HG02973 (cell line): ENCODE measurements at regions not wholly inside any gene's neighbourhood (a gene's known extent, or its start where the extent isn't known, plus 50 kb on each side); places are given as distances from the start of the nearest gene placed in this dataset.

ENCODE experiments used
- ATAC-seq: cut with Tn5 transposase; IDR thresholded peaks from one replicate; pipeline ENCODE4 v1.9.1; 2021; ENCODE audit warnings: moderate library complexity; ENCODE audit not compliant: unreplicated experiment

- ATAC-seq, result no peak
These were observed 675.7 kb upstream of the FTMT start for GRCh38 chr5:121175986-121176385.

GRCh38 chr5:121182788-121183490 is 668.7 kb upstream of the FTMT start:
- ATAC-seq, result no peak

GRCh38 chr5:121188849-121189248 is 662.8 kb upstream of the FTMT start:
- no peak for ATAC-seq

GRCh38 chr5:121189342-121190305 is 662.1 kb upstream of the FTMT start:
- no peak for ATAC-seq

- no peak for ATAC-seq
These were observed 652.3 kb upstream of the FTMT start for GRCh38 chr5:121199216-121199999.

GRCh38 chr5:121218086-121218485 is 633.6 kb upstream of the FTMT start:
- no peak for ATAC-seq

GRCh38 chr5:121221483-121221882 is 630.2 kb upstream of the FTMT start:
- ATAC-seq, result no peak

- ATAC-seq, result no peak
These were observed 624.9 kb upstream of the FTMT start for GRCh38 chr5:121226765-121227164.

GRCh38 chr5:121239951-121240350 is 611.7 kb upstream of the FTMT start:
- no peak for ATAC-seq

GRCh38 chr5:121246971-121247370 is 604.7 kb upstream of the FTMT start:
- ATAC-seq, result no peak

- no peak for ATAC-seq
These were observed 599.7 kb upstream of the FTMT start for GRCh38 chr5:121251954-121252353.

GRCh38 chr5:121257621-121258020 is 594.1 kb upstream of the FTMT start:
- ATAC-seq, result no peak

GRCh38 chr5:121263456-121263855 is 588.2 kb upstream of the FTMT start:
- no peak for ATAC-seq

- no peak for ATAC-seq
These were observed 587.1 kb upstream of the FTMT start for GRCh38 chr5:121264605-121265004.

- ATAC-seq, result no peak
These were observed 580.1 kb upstream of the FTMT start for GRCh38 chr5:121271546-121271945.

GRCh38 chr5:121273833-121274433 is 577.7 kb upstream of the FTMT start:
- ATAC-seq, result no peak

GRCh38 chr5:121279801-121280200 is 571.9 kb upstream of the FTMT start:
- ATAC-seq, result no peak

GRCh38 chr5:121285801-121286521 is 565.7 kb upstream of the FTMT start:
- ATAC-seq, result no peak

GRCh38 chr5:121288781-121289180 is 562.9 kb upstream of the FTMT start:
- ATAC-seq, result no peak

GRCh38 chr5:121292664-121293063 is 559.0 kb upstream of the FTMT start:
- ATAC-seq, result no peak
